HCT116 (cell line): ENCODE measurements at regions not wholly inside any gene's neighbourhood (a gene's known extent, or its start where the extent isn't known, plus 50 kb on each side); places are given as distances from the start of the nearest gene placed in this dataset.

Source experiments
- ATAC-seq: fragments of 200-7000 bp; cut with Tn5 transposase; 2 replicates; pipeline ENCODE4 v1.9.1; 2020; ENCODE audit warnings: mild to moderate bottlenecking, moderate library complexity
- BruUV-seq: library from RNA; stranded (reverse); fragments of 400-500 nt; replicated peaks from 2 replicates; lab custom pipeline; 2021; lab: Mats Ljungman, UMichigan
- CTCF ChIA-PET: fragments of 300-600 bp; sonication (Branson Sonifier 250); formaldehyde crosslinking; loops from one replicate; lab custom pipeline; 2021; ENCODE audit warnings: antibody characterized with exemption; lab: Charles Lee
- POLR2A ChIA-PET: fragments of 300-600, 350-600 bp; sonication (Branson Sonifier 250); formaldehyde crosslinking; loops from one replicate; lab custom pipeline; 2021; ENCODE audit warnings: antibody characterized with exemption; lab: Charles Lee
- RAD21 ChIA-PET, 2 experiments: fragments of 300-600 bp; sonication (Branson Sonifier 250); formaldehyde crosslinking; loops; one replicate each; lab custom pipeline; 2023; ENCODE audit warnings: low total read pairs in 2 of 2; ENCODE audit not compliant: uncharacterized antibody in 2 of 2, unreplicated experiment in 2 of 2, low non-redundant PET in 1 of 2; lab: Charles Lee
- DNase-seq: peaks from one replicate; pipeline ENCODE4 v3.0.0-alpha.2; 2010; ENCODE audit warnings: low read depth, low spot score
- H2AFZ ChIP-seq: fragments of 200-600 bp; shearing (Covaris generic), sonication (generic); 2 replicates; pipeline ENCODE4 v1.6.1; 2017; ENCODE audit warnings: low read depth, mixed run types, mixed read lengths, antibody characterized with exemption, low read length; ENCODE audit not compliant: poor library complexity, severe bottlenecking
- H3K27ac ChIP-seq: 2 replicates; pipeline ENCODE4 v1.5.1; 2012; ENCODE audit warnings: low read depth, low read length
- H3K27me3 ChIP-seq: fragments of 200-600 bp; sonication (generic); 2 replicates; pipeline ENCODE4 v1.6.1; 2016; ENCODE audit warnings: mixed run types, low read length, mixed read lengths; ENCODE audit not compliant: insufficient read depth
- H3K36me3 ChIP-seq, 2 experiments: fragments of 200-500 bp in 1 of 2; fragments of 200-600 bp in 1 of 2; sonication (Bioruptor generic) in 1 of 2; sonication (generic) in 1 of 2; 2 replicates each; pipeline versions ENCODE4 v1.5.1 to v1.6.1; 2014 to 2016; ENCODE audit warnings: low read length in 2 of 2, inconsistent platforms in 1 of 2, mixed read lengths in 1 of 2, mixed run types in 1 of 2; ENCODE audit not compliant: insufficient read depth in 2 of 2, control insufficient read depth in 1 of 2
- H3K4me1 ChIP-seq, 2 experiments: fragments of 200-600 bp in 1 of 2; sonication (generic) in 1 of 2; 2 replicates each; pipeline versions ENCODE4 v1.5.1 to v1.6.1; 2012 to 2017; ENCODE audit warnings: low read length in 2 of 2, inconsistent platforms in 1 of 2, mild to moderate bottlenecking in 1 of 2, mixed read lengths in 1 of 2, mixed run types in 1 of 2, moderate library complexity in 1 of 2; ENCODE audit not compliant: insufficient read depth in 2 of 2, control insufficient read depth in 1 of 2
- H3K4me2 ChIP-seq: fragments of 200-600 bp; sonication (generic); 2 replicates; pipeline ENCODE4 v1.6.1; 2017; ENCODE audit warnings: mixed run types, low read length, mixed read lengths
- H3K4me3 ChIP-seq, 2 experiments: fragments of 200-600 bp in 1 of 2; sonication (generic) in 1 of 2; replicated peaks in 1 of 2; 2 replicates each; pipeline ENCODE4 v1.5.1; 2011 to 2016; ENCODE audit warnings: low read length in 2 of 2, control low read depth in 1 of 2, low read depth in 1 of 2, mild to moderate bottlenecking in 1 of 2, mixed read lengths in 1 of 2, mixed run types in 1 of 2
- H3K79me2 ChIP-seq: fragments of 200-600 bp; sonication (generic); 2 replicates; pipeline ENCODE4 v1.6.1; 2017; ENCODE audit warnings: mild to moderate bottlenecking, mixed run types, low read length, moderate library complexity, mixed read lengths; ENCODE audit not compliant: insufficient read depth
- H3K9ac ChIP-seq: fragments of 200-600 bp; sonication (generic); 2 replicates; pipeline ENCODE4 v1.6.1; 2016; ENCODE audit warnings: low read length, mixed read lengths
- H3K9me2 ChIP-seq: fragments of 200-600 bp; sonication (generic), shearing (Covaris generic); 2 replicates; pipeline ENCODE4 v1.6.1; 2017; ENCODE audit warnings: mixed run types, mild to moderate bottlenecking, moderate library complexity; ENCODE audit not compliant: insufficient read depth
- H3K9me3 ChIP-seq, 2 experiments: fragments of 200-500 bp in 1 of 2; fragments of 200-600 bp in 1 of 2; sonication (Bioruptor generic) in 1 of 2; sonication (generic) in 1 of 2; 2 replicates each; pipeline ENCODE4 v1.6.1; 2014 to 2017; ENCODE audit warnings: low read length in 2 of 2, mixed read lengths in 2 of 2, inconsistent platforms in 1 of 2, low read depth in 1 of 2, mild to moderate bottlenecking in 1 of 2, mixed run types in 1 of 2, moderate library complexity in 1 of 2; ENCODE audit not compliant: control insufficient read depth in 1 of 2, insufficient read depth in 1 of 2
- H4K20me1 ChIP-seq: fragments of 200-600 bp; sonication (generic), shearing (Covaris generic); 2 replicates; pipeline ENCODE4 v1.6.1; 2017; ENCODE audit warnings: mixed run types, mild to moderate bottlenecking, moderate library complexity; ENCODE audit not compliant: insufficient read depth
- ATF3 ChIP-seq: IDR thresholded peaks from 2 replicates; pipeline ENCODE4 v1.6.1; 2012
- EGR1 ChIP-seq: IDR thresholded peaks from 2 replicates; pipeline ENCODE4 v1.6.1; 2012; ENCODE audit warnings: low read depth
- ELF1 ChIP-seq: IDR thresholded peaks from 2 replicates; pipeline ENCODE4 v1.6.1; 2012; ENCODE audit warnings: low read depth, borderline replicate concordance
- EZH2phosphoT487 ChIP-seq: fragments of 200-600 bp; IDR thresholded peaks from 2 replicates; pipeline ENCODE4 v1.6.1; 2018; ENCODE audit warnings: antibody characterized with exemption, borderline replicate concordance
- JUND ChIP-seq: IDR thresholded peaks from 2 replicates; pipeline ENCODE4 v1.6.1; 2012
- MAX ChIP-seq: IDR thresholded peaks from 2 replicates; pipeline ENCODE4 v1.6.1; 2012
- POLR2A ChIP-seq: IDR thresholded peaks from 2 replicates; pipeline ENCODE4 v1.7.0; 2011; ENCODE audit warnings: borderline replicate concordance; ENCODE audit not compliant: insufficient read depth, insufficient read length; ENCODE audit errors: extremely low read depth
- ZBTB33 ChIP-seq: IDR thresholded peaks from 2 replicates; pipeline ENCODE4 v1.6.1; 2011; ENCODE audit warnings: mild to moderate bottlenecking, low read length, moderate library complexity; ENCODE audit not compliant: insufficient replicate concordance; ENCODE audit errors: extremely low read depth
- ZFX ChIP-seq: fragments of 450-650 bp; IDR thresholded peaks from 2 replicates; pipeline ENCODE4 v1.6.1; 2017
- ZNF274 ChIP-seq: fragments of 200-500 bp; sonication (Bioruptor generic); IDR thresholded peaks from 2 replicates; pipeline ENCODE4 v1.6.1; 2014; ENCODE audit warnings: mild to moderate bottlenecking, low read depth, low read length, inconsistent platforms
- intact Hi-C: fragments of 100-400 bp; cut with micrococcal nuclease; formaldehyde crosslinking; loops from 2 replicates; pipeline ENCODE4 v1.10.0; 2022

GRCh38 chr18:41199212-41199611, 755.8 kb upstream of the PIK3C3 start:
- DNase-seq (no peak), ATAC-seq (no peak)
- intact Hi-C loops = no loop called here
- Histone ChIP-seq H3K36me3 (no peaks in the 10 kb centered on the region), H3K27ac (no peak overlapping the region), H2AFZ (no peak overlapping the region), H4K20me1 (no peaks in the 10 kb centered on the region), H3K4me1 (no peaks in the 10 kb centered on the region), H3K9ac (no peak overlapping the region), H3K9me2 (no peaks in the 10 kb centered on the region), H3K4me3 (no peak overlapping the region), H3K27me3 (no peaks in the 10 kb centered on the region), H3K79me2 (no peaks in the 10 kb centered on the region), H3K9me3 (peaks cover 10 to 20% of the 10 kb centered on the region in 2 experiments; a peak in 3 of 4 replicates), H3K4me2 (no peak overlapping the region)
- no TSS peak for BruUV-seq
- CTCF ChIA-PET = no interaction called here
- POLR2A ChIA-PET = no interaction called here
- RAD21 ChIA-PET = no interaction called here
- TF ChIP-seq POLR2A (no peak), ZBTB33 (no peak), ELF1 (no peak), EZH2phosphoT487 (no peak), JUND (no peak), EGR1 (no peak), ATF3 (no peak), ZNF274 (no peak), MAX (no peak), ZFX (no peak)
- TF ChIP-seq, all 23 proteins: peak for 0
